ENCODE measurements at regions not wholly inside any gene's neighbourhood (a gene's known extent, or its start where the extent isn't known, plus 50 kb on each side); places are given as distances from the start of the nearest gene placed in this dataset.

DNA sequence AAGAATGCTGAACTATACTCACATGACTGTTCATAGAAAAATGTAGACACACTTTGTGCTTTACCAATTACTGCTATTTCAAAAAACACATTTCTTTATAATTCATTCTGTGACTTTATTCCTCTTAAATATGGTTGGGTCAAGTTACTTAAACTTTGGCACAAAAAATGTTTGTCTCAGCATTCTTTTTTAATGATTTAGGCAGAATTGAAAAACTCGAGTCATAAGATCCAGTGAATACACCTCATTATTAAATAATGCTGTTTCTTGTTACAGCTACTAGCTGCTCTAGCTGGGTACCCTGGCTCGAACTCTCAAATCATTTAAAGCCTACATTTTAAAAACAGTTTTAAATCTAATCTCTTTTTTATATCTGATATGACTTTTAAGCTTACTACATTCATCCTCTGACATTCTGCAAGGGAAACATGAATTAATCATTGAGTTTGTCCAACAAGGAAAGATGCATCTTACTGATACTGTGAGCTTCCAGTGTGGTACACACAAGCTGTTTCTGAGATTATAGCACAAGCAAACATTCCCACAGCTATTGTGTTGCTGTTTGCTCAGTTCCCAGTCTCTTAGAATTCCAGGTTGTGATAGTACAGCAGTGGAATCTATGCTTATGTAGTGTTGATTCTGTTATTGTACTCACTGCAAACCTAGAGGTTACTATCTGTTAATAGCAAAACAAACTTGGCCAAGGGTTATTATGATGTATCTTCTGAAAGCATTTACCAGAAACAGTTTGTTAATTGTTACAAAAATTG, 746.5 kb downstream of the USP25 start:
- H3K4me3 Mint-ChIP-seq, result no peak overlapping the region
- no peaks in the 10 kb centered on the region for H3K27me3 Mint-ChIP-seq
- DNase-seq, result no peak
- ChIA-PET CTCF (interaction anchor here (0.7 kb wide), 1 partner anchor 9 kb away, joined by 3 read pairs; no protein-coding TSS in a partner anchor), POLR2A (no interaction called here)
- no peaks in the 10 kb centered on the region for H3K36me3 Mint-ChIP-seq (ENCODE audit: low read depth)
- no peak overlapping the region for H3K27ac Mint-ChIP-seq
- H3K9me3 Mint-ChIP-seq, result peaks cover 8% of the 10 kb centered on the region
- H3K4me1 Mint-ChIP-seq, result no peaks in the 10 kb centered on the region

DNA sequence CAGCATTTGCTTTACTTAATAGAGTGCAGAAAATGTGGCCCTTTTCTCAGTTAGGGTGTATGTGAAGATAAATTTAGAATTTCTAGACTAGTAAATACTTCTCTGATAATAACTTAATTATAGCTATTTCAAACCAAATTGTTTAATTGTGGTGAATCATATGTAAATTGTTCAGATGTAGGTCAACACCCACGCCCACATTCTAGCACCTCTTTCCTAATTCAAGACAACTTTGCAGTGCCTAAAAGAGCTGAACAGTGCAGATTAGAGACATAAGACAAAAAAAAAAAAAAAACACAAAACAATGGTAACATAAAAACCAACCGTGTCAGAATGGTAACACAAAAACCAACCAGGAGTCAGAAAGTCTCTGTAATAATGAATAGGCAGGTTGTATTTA, 758.3 kb downstream of the USP25 start:
- Mint-ChIP-seq H3K9me3 (no peaks in the 10 kb centered on the region), H3K27me3 (no peaks in the 10 kb centered on the region), H3K4me3 (no peak overlapping the region), H3K4me1 (no peaks in the 10 kb centered on the region), H3K36me3 (ENCODE audit: low read depth) (no peaks in the 10 kb centered on the region), H3K27ac (no peak overlapping the region)
- ChIA-PET POLR2A (no interaction called here), CTCF (no interaction called here)
- no peak for DNase-seq

GRCh38 chr21:16492356-16492755, 762.6 kb downstream of the USP25 start:
- Mint-ChIP-seq H3K27me3 (no peaks in the 10 kb centered on the region), H3K27ac (no peak overlapping the region), H3K9me3 (no peaks in the 10 kb centered on the region), H3K4me1 (no peaks in the 10 kb centered on the region), H3K4me3 (no peak overlapping the region), H3K36me3 (ENCODE audit: low read depth) (no peaks in the 10 kb centered on the region)
- CTCF ChIA-PET, result no interaction called here
- DNase-seq, result no peak
- POLR2A ChIA-PET, result no interaction called here

DNA sequence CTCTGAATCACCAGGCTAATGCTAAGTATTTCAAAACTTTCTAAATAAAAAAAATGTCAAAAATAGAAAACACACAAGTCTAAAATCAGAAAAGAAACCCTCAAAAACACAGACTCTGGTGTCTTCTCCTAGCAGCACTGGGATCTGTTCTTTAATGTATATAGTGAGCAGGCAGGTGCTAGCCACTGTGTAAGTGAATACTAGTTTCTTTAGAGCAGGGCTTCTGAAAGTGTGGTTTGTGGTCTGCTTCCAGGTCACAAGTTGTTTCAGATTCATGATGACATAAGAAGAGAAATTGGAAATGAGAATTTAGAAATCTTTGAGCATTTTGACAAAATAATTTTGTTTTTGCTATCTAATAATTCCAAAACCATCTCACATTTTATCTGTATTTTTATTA, 763.1 kb downstream of the USP25 start:
- no peaks in the 10 kb centered on the region for H3K27me3 Mint-ChIP-seq
- no peak overlapping the region for H3K4me3 Mint-ChIP-seq
- no peak overlapping the region for H3K27ac Mint-ChIP-seq
- H3K4me1 Mint-ChIP-seq, result no peaks in the 10 kb centered on the region
- no peaks in the 10 kb centered on the region for H3K36me3 Mint-ChIP-seq (ENCODE audit: low read depth)
- no peak for DNase-seq
- no peaks in the 10 kb centered on the region for H3K9me3 Mint-ChIP-seq
- ChIA-PET CTCF (no interaction called here), POLR2A (no interaction called here)

DNA sequence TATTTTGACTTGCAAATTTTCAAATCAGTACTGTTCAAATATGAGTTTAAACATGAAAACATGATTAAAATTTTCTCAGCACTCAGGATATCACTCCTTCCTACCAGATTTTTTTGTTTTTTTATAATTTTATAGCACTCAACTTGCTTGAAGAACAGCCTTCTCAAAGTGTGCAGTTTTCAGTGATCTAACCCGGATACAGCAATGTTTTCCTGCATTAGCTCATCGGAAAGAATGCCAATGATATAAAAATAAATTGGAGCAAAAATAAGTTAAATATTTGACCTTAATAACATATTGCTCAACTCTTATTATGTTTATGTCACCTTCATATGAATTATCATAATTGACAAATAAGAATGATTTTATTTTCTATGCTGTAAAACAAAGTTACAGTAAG, 766.8 kb downstream of the USP25 start:
- CTCF ChIA-PET, result no interaction called here
- Mint-ChIP-seq H3K27me3 (no peaks in the 10 kb centered on the region), H3K27ac (no peak overlapping the region), H3K4me3 (no peak overlapping the region), H3K9me3 (no peaks in the 10 kb centered on the region), H3K4me1 (no peaks in the 10 kb centered on the region), H3K36me3 (ENCODE audit: low read depth) (no peaks in the 10 kb centered on the region)
- no peak for DNase-seq
- POLR2A ChIA-PET, result no interaction called here

- POLR2A ChIA-PET, result no interaction called here
- no peak for DNase-seq
- Mint-ChIP-seq H3K36me3 (ENCODE audit: low read depth) (no peaks in the 10 kb centered on the region), H3K4me3 (no peak overlapping the region), H3K9me3 (no peaks in the 10 kb centered on the region), H3K27me3 (no peaks in the 10 kb centered on the region), H3K27ac (no peak overlapping the region), H3K4me1 (no peaks in the 10 kb centered on the region)
- CTCF ChIA-PET, result interaction anchor here (0.6 kb wide), 1 partner anchor 1577 kb away, joined by 4 read pairs; no protein-coding TSS in a partner anchor
Observed at GRCh38 chr21:16500271-16500670, 770.5 kb downstream of the USP25 start.

DNA sequence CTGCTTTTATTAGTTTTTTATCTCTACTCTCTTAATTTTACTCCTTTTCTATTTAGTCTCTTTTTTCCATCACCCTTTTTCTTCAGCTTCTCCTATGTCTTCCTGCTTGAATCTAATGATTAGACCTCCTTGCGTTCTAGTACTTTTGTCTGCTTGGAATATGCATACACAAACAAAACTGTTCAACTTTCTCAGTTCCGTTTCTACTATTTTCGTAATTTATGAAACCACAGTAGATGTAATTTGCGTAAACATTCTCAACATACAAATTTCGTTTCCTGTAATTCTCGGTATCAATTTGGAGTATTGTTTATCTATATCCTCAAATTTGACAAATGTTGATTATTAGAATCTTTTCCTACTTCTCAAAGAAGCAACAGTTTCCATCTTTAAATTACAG, 772.5 kb downstream of the USP25 start:
- no peaks in the 10 kb centered on the region for H3K36me3 Mint-ChIP-seq (ENCODE audit: low read depth)

GRCh38 chr21:16502897-16503296, 773.1 kb downstream of the USP25 start:
- no peaks in the 10 kb centered on the region for H3K4me1 Mint-ChIP-seq
- H3K9me3 Mint-ChIP-seq, result no peaks in the 10 kb centered on the region
- POLR2A ChIA-PET, result no interaction called here
- no peak overlapping the region for H3K4me3 Mint-ChIP-seq
- H3K27ac Mint-ChIP-seq, result no peak overlapping the region
- CTCF ChIA-PET, result no interaction called here
- H3K36me3 Mint-ChIP-seq (ENCODE audit: low read depth), result no peaks in the 10 kb centered on the region
- H3K27me3 Mint-ChIP-seq, result no peaks in the 10 kb centered on the region
- no peak for DNase-seq

More for the DNA sequence above, 772.5 kb downstream of the USP25 start:
- H3K9me3 Mint-ChIP-seq, result no peaks in the 10 kb centered on the region
- POLR2A ChIA-PET, result no interaction called here
- H3K4me1 Mint-ChIP-seq, result no peaks in the 10 kb centered on the region
- H3K27me3 Mint-ChIP-seq, result no peaks in the 10 kb centered on the region
- no peak overlapping the region for H3K4me3 Mint-ChIP-seq
- no peak for DNase-seq
- no peak overlapping the region for H3K27ac Mint-ChIP-seq
- CTCF ChIA-PET, result no interaction called here

GRCh38 chr21:16504281-16504680, 774.5 kb downstream of the USP25 start:
- POLR2A ChIA-PET, result no interaction called here
- Mint-ChIP-seq H3K27me3 (no peaks in the 10 kb centered on the region), H3K4me1 (no peaks in the 10 kb centered on the region), H3K27ac (no peak overlapping the region), H3K9me3 (no peaks in the 10 kb centered on the region), H3K4me3 (no peak overlapping the region), H3K36me3 (ENCODE audit: low read depth) (no peaks in the 10 kb centered on the region)
- no peak for DNase-seq
- CTCF ChIA-PET, result no interaction called here

- ChIA-PET POLR2A (no interaction called here), CTCF (no interaction called here)
- H3K4me3 Mint-ChIP-seq, result no peak overlapping the region
- no peak for DNase-seq
- no peaks in the 10 kb centered on the region for H3K27me3 Mint-ChIP-seq
- no peak overlapping the region for H3K27ac Mint-ChIP-seq
- no peaks in the 10 kb centered on the region for H3K9me3 Mint-ChIP-seq
- no peaks in the 10 kb centered on the region for H3K4me1 Mint-ChIP-seq
- H3K36me3 Mint-ChIP-seq (ENCODE audit: low read depth), result no peaks in the 10 kb centered on the region
Observed at GRCh38 chr21:16504766-16505165, 775.0 kb downstream of the USP25 start.

DNA sequence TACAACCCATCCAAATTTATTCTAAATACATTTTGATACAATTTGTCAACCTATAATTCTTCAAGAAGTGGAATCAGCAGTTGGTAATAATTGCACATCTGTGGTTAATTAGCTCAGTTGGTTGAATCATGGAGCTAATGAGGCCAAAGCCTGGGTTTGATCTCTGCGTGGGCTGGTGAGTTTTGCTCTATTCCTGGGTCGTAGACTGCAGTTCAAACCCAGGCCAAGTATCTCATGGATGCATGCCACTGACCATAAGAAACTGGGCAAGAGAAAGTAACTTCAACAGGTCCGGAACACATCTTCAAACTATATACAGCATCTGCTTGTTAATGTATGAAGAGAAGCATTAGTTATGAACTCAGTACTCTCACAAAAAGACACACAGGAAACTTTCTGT, 779.7 kb downstream of the USP25 start:
- H3K4me3 Mint-ChIP-seq, result no peak overlapping the region
- CTCF ChIA-PET, result no interaction called here
- POLR2A ChIA-PET, result no interaction called here
- no peaks in the 10 kb centered on the region for H3K4me1 Mint-ChIP-seq
- no peaks in the 10 kb centered on the region for H3K27me3 Mint-ChIP-seq
- DNase-seq, result no peak
- peaks cover 3% of the 10 kb centered on the region for H3K9me3 Mint-ChIP-seq
- H3K36me3 Mint-ChIP-seq (ENCODE audit: low read depth), result no peaks in the 10 kb centered on the region
- H3K27ac Mint-ChIP-seq, result no peak overlapping the region

- ChIA-PET CTCF (no interaction called here), POLR2A (no interaction called here)
- Mint-ChIP-seq H3K4me1 (no peaks in the 10 kb centered on the region), H3K36me3 (ENCODE audit: low read depth) (no peaks in the 10 kb centered on the region), H3K27me3 (no peaks in the 10 kb centered on the region), H3K4me3 (no peak overlapping the region), H3K27ac (no peak overlapping the region), H3K9me3 (peaks cover 3% of the 10 kb centered on the region)
- DNase-seq, result no peak
Observed at GRCh38 chr21:16514316-16514715, 784.5 kb downstream of the USP25 start.

DNA sequence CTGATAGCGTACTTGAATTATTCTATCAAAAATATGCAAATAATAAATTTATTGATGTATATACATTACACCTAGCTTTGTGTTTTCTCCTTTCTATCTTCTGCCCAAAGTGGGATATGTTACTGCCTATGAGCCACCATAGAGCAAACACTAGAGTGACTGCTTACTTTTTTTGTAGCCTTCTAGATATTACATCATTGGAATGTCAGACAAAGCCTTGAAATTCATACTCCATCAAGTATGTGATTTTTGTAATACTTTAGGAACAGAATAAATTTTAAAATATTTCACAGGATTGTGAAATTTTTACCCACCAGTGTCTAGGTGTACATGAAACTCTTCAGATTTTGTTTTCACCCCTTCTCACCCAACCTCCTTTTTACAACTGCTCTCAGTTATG, 787.6 kb downstream of the USP25 start:
- ChIA-PET POLR2A (no interaction called here), CTCF (no interaction called here)
- Mint-ChIP-seq H3K4me3 (no peak overlapping the region), H3K4me1 (no peaks in the 10 kb centered on the region), H3K9me3 (peaks cover 3% of the 10 kb centered on the region), H3K36me3 (ENCODE audit: low read depth) (no peaks in the 10 kb centered on the region), H3K27ac (no peak overlapping the region), H3K27me3 (no peaks in the 10 kb centered on the region)
- DNase-seq, result no peak

- ChIA-PET CTCF (no interaction called here), POLR2A (no interaction called here)
- Mint-ChIP-seq H3K4me3 (no peak overlapping the region), H3K9me3 (peaks cover 4% of the 10 kb centered on the region), H3K27me3 (no peaks in the 10 kb centered on the region), H3K27ac (no peak overlapping the region), H3K36me3 (ENCODE audit: low read depth) (no peaks in the 10 kb centered on the region), H3K4me1 (no peaks in the 10 kb centered on the region)
- DNase-seq, result no peak
Observed at GRCh38 chr21:16519036-16519435, 789.3 kb downstream of the USP25 start.
